ENCODE measurements at regions not wholly inside any gene's neighbourhood (a gene's known extent, or its start where the extent isn't known, plus 50 kb on each side); places are given as distances from the start of the nearest gene placed in this dataset.

- Histone ChIP-seq H3K9me3 (ENCODE audit: insufficient read depth, low read length) (no peaks in the 10 kb centered on the region; the same call in 1 of the 2 replicates), H3K4me1 (ENCODE audit: insufficient read depth, insufficient read length) (no peaks in the 10 kb centered on the region), H3K36me3 (ENCODE audit: insufficient read depth, insufficient read length, low read length) (no peaks in the 10 kb centered on the region), H3K4me3 (ENCODE audit: insufficient read length, low read depth) (no peak overlapping the region), H3K27me3 (ENCODE audit: insufficient read depth, insufficient read length) (no peaks in the 10 kb centered on the region), H3K9ac (ENCODE audit: insufficient read length, low read depth) (no peak overlapping the region)
- no peak for DNase-seq (ENCODE audit: low read depth, low spot score)
- TF ChIP-seq YY1 (IDR thresholded peaks at IDR 0.05; ENCODE audit: insufficient read depth, insufficient read length) (no peak), ZNF274 (IDR thresholded peaks at IDR 0.05; ENCODE audit: low read depth, low read length) (no peak), SUZ12 (IDR thresholded peaks at IDR 0.05; ENCODE audit: extremely low read depth, insufficient read depth, insufficient read length) (no peak)
Measured at GRCh38 chr3:95280711-95281352, 1218.0 kb downstream of the NSUN3 start.

- Histone ChIP-seq H3K4me3 (ENCODE audit: insufficient read length, low read depth) (no peak overlapping the region), H3K4me1 (ENCODE audit: insufficient read depth, insufficient read length) (no peaks in the 10 kb centered on the region), H3K27me3 (ENCODE audit: insufficient read depth, insufficient read length) (no peaks in the 10 kb centered on the region), H3K36me3 (ENCODE audit: insufficient read depth, insufficient read length, low read length) (no peaks in the 10 kb centered on the region), H3K9me3 (ENCODE audit: insufficient read depth, low read length) (peaks cover 8% of the 10 kb centered on the region; the same call in 1 of the 2 replicates), H3K9ac (ENCODE audit: insufficient read length, low read depth) (no peak overlapping the region)
- DNase-seq (ENCODE audit: low read depth, low spot score): no peak
- TF ChIP-seq ZNF274 (IDR thresholded peaks at IDR 0.05; ENCODE audit: low read depth, low read length): no peak
- no peak for TF ChIP-seq YY1 (IDR thresholded peaks at IDR 0.05; ENCODE audit: insufficient read depth, insufficient read length)
- no peak for TF ChIP-seq SUZ12 (IDR thresholded peaks at IDR 0.05; ENCODE audit: extremely low read depth, insufficient read depth, insufficient read length)
Measured at GRCh38 chr3:95289295-95289694, 1226.4 kb downstream of the NSUN3 start.

- DNase-seq (ENCODE audit: low read depth, low spot score): no peak
- Histone ChIP-seq H3K4me1 (ENCODE audit: insufficient read depth, insufficient read length) (no peaks in the 10 kb centered on the region), H3K9ac (ENCODE audit: insufficient read length, low read depth) (no peak overlapping the region), H3K4me3 (ENCODE audit: insufficient read length, low read depth) (no peak overlapping the region), H3K9me3 (ENCODE audit: insufficient read depth, low read length) (no peaks in the 10 kb centered on the region), H3K36me3 (ENCODE audit: insufficient read depth, insufficient read length, low read length) (no peaks in the 10 kb centered on the region), H3K27me3 (ENCODE audit: insufficient read depth, insufficient read length) (no peaks in the 10 kb centered on the region)
- TF ChIP-seq ZNF274 (IDR thresholded peaks at IDR 0.05; ENCODE audit: low read depth, low read length) (no peak), YY1 (IDR thresholded peaks at IDR 0.05; ENCODE audit: insufficient read depth, insufficient read length) (no peak), SUZ12 (IDR thresholded peaks at IDR 0.05; ENCODE audit: extremely low read depth, insufficient read depth, insufficient read length) (no peak)
Measured at GRCh38 chr3:95297581-95297980, 1234.7 kb downstream of the NSUN3 start.

GRCh38 chr3:95302044-95302443 lies 1239.2 kb downstream of the NSUN3 start:
- H3K27me3 ChIP-seq (ENCODE audit: insufficient read depth, insufficient read length): no peaks in the 10 kb centered on the region
- H3K9me3 ChIP-seq (ENCODE audit: insufficient read depth, low read length): no peaks in the 10 kb centered on the region
- no peaks in the 10 kb centered on the region for H3K36me3 ChIP-seq (ENCODE audit: insufficient read depth, insufficient read length, low read length)
- H3K4me3 ChIP-seq (ENCODE audit: insufficient read length, low read depth): no peak overlapping the region
- H3K4me1 ChIP-seq (ENCODE audit: insufficient read depth, insufficient read length): no peaks in the 10 kb centered on the region
- no peak for TF ChIP-seq SUZ12 (IDR thresholded peaks at IDR 0.05; ENCODE audit: extremely low read depth, insufficient read depth, insufficient read length)
- TF ChIP-seq YY1 (IDR thresholded peaks at IDR 0.05; ENCODE audit: insufficient read depth, insufficient read length): no peak
- TF ChIP-seq ZNF274 (IDR thresholded peaks at IDR 0.05; ENCODE audit: low read depth, low read length): no peak
- no peak overlapping the region for H3K9ac ChIP-seq (ENCODE audit: insufficient read length, low read depth)
- no peak for DNase-seq (ENCODE audit: low read depth, low spot score)

- Histone ChIP-seq H3K4me3 (ENCODE audit: insufficient read length, low read depth) (no peak overlapping the region), H3K4me1 (ENCODE audit: insufficient read depth, insufficient read length) (no peaks in the 10 kb centered on the region), H3K27me3 (ENCODE audit: insufficient read depth, insufficient read length) (no peaks in the 10 kb centered on the region), H3K9ac (ENCODE audit: insufficient read length, low read depth) (no peak overlapping the region), H3K36me3 (ENCODE audit: insufficient read depth, insufficient read length, low read length) (no peaks in the 10 kb centered on the region), H3K9me3 (ENCODE audit: insufficient read depth, low read length) (peaks cover under 1% of the 10 kb centered on the region)
- no peak for DNase-seq (ENCODE audit: low read depth, low spot score)
- TF ChIP-seq YY1 (IDR thresholded peaks at IDR 0.05; ENCODE audit: insufficient read depth, insufficient read length) (no peak), ZNF274 (IDR thresholded peaks at IDR 0.05; ENCODE audit: low read depth, low read length) (no peak), SUZ12 (IDR thresholded peaks at IDR 0.05; ENCODE audit: extremely low read depth, insufficient read depth, insufficient read length) (no peak)
Measured at GRCh38 chr3:95310560-95310959, 1247.7 kb downstream of the NSUN3 start.

GRCh38 chr3:95311272-95311671 lies 1248.4 kb downstream of the NSUN3 start:
- no peaks in the 10 kb centered on the region for H3K27me3 ChIP-seq (ENCODE audit: insufficient read depth, insufficient read length)
- H3K9ac ChIP-seq (ENCODE audit: insufficient read length, low read depth): no peak overlapping the region
- H3K9me3 ChIP-seq (ENCODE audit: insufficient read depth, low read length): peaks cover 8% of the 10 kb centered on the region
- TF ChIP-seq YY1 (IDR thresholded peaks at IDR 0.05; ENCODE audit: insufficient read depth, insufficient read length): no peak
- TF ChIP-seq SUZ12 (IDR thresholded peaks at IDR 0.05; ENCODE audit: extremely low read depth, insufficient read depth, insufficient read length): no peak
- no peak for TF ChIP-seq ZNF274 (IDR thresholded peaks at IDR 0.05; ENCODE audit: low read depth, low read length)
- no peak overlapping the region for H3K4me3 ChIP-seq (ENCODE audit: insufficient read length, low read depth)
- H3K4me1 ChIP-seq (ENCODE audit: insufficient read depth, insufficient read length): no peaks in the 10 kb centered on the region
- DNase-seq (ENCODE audit: low read depth, low spot score): no peak
- H3K36me3 ChIP-seq (ENCODE audit: insufficient read depth, insufficient read length, low read length): no peaks in the 10 kb centered on the region

- H3K27me3 ChIP-seq (ENCODE audit: insufficient read depth, insufficient read length): no peaks in the 10 kb centered on the region
- no peak for TF ChIP-seq SUZ12 (IDR thresholded peaks at IDR 0.05; ENCODE audit: extremely low read depth, insufficient read depth, insufficient read length)
- no peak for TF ChIP-seq YY1 (IDR thresholded peaks at IDR 0.05; ENCODE audit: insufficient read depth, insufficient read length)
- TF ChIP-seq ZNF274 (IDR thresholded peaks at IDR 0.05; ENCODE audit: low read depth, low read length): no peak
- no peak overlapping the region for H3K9ac ChIP-seq (ENCODE audit: insufficient read length, low read depth)
- H3K4me1 ChIP-seq (ENCODE audit: insufficient read depth, insufficient read length): no peaks in the 10 kb centered on the region
- H3K4me3 ChIP-seq (ENCODE audit: insufficient read length, low read depth): no peak overlapping the region
- no peaks in the 10 kb centered on the region for H3K36me3 ChIP-seq (ENCODE audit: insufficient read depth, insufficient read length, low read length)
- DNase-seq (ENCODE audit: low read depth, low spot score): no peak
- H3K9me3 ChIP-seq (ENCODE audit: insufficient read depth, low read length): peaks cover 8% of the 10 kb centered on the region
Measured at GRCh38 chr3:95312650-95313049, 1249.8 kb downstream of the NSUN3 start.
